ENCODE measurements at regions not wholly inside any gene's neighbourhood (a gene's known extent, or its start where the extent isn't known, plus 50 kb on each side); places are given as distances from the start of the nearest gene placed in this dataset.

DNA sequence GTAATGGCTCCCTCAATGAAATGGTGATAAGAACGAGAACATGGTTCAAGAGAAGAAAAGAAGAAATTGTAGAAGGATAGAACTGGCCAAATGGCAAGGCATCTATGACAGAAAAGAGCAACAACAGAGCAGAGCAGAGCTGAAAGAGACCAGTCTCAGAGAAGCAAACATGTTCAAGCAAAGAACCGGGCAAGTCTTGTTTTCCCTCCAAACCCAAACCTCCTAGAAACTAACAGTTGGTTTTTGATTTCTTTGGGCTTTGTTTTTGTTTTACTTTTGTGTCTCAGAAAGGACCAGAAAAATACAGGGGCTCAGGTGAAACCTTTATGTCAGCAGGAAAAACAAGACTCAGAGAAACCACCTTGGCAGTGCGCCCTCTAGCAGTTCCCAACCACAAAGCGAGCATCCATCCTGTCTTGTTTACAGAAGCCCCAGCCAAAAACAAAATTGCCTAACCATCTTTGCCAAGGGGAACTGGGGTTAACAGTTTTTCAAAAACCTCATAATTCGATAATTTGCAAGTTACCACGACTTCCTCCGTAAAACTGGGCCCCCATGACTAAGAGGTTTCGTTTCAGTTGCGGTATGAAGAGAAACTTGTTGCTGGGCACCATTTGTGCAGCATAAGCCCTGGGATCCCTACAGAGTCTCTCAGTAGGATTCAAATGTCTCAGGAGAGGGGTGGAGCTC is 159.2 kb upstream of the SLC24A5 start:
- no peak overlapping the region for H3K4me3 ChIP-seq
- peaks cover 0 to 7% (median 0%) of the 10 kb centered on the region in 9 donors for H3K4me1 ChIP-seq
- DNase-seq (no peak), ATAC-seq (no peak)
- no peak overlapping the region for H3K27ac ChIP-seq
- TF ChIP-seq, protein P1, sequence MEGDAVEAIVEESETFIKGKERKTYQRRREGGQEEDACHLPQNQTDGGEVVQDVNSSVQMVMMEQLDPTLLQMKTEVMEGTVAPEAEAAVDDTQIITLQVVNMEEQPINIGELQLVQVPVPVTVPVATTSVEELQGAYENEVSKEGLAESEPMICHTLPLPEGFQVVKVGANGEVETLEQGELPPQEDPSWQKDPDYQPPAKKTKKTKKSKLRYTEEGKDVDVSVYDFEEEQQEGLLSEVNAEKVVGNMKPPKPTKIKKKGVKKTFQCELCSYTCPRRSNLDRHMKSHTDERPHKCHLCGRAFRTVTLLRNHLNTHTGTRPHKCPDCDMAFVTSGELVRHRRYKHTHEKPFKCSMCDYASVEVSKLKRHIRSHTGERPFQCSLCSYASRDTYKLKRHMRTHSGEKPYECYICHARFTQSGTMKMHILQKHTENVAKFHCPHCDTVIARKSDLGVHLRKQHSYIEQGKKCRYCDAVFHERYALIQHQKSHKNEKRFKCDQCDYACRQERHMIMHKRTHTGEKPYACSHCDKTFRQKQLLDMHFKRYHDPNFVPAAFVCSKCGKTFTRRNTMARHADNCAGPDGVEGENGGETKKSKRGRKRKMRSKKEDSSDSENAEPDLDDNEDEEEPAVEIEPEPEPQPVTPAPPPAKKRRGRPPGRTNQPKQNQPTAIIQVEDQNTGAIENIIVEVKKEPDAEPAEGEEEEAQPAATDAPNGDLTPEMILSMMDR (IDR thresholded peaks at IDR 0.05), result no peak
- intact Hi-C loops (cut with DNase I), result loop anchor here in 2 of 10 donors (2.0 to 10.0 kb wide), 2 partner anchors 21 to 57 kb away; no protein-coding TSS in a partner anchor
- no peaks in the 10 kb centered on the region for H3K9me3 ChIP-seq
- 88 to 92% methylated on average over 9 of the region's 9 CpGs for WGBS, 2 donors
- H3K27me3 ChIP-seq, result peaks cover 0 to 4% (median 0%) of the 10 kb centered on the region in 7 donors
- H3K36me3 ChIP-seq, result no peaks in the 10 kb centered on the region

DNA sequence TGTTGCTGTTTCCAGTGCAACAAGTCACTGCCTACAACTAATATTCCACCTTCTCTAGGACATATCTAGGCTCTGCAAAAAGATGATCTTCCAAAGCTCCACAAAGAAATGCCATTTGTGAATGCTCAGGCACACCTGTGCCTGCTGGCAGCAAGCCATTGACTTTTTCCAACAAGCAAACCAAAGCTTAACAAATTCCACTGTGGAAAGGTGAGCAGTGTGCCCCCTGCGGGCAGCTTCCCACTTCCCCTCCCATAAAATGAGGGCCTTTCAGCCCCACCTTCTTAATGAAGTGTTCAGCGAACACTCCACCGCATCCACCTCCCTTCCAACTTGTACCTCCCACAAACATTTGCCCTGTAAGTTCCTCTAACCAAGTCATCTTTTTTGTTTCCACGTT is 157.5 kb upstream of the SLC24A5 start:
- no peaks in the 10 kb centered on the region for H3K36me3 ChIP-seq
- ATAC-seq (no peak), DNase-seq (no peak)
- H3K4me1 ChIP-seq, result peaks cover 0 to 7% (median 0%) of the 10 kb centered on the region in 9 donors
- no peaks in the 10 kb centered on the region for H3K9me3 ChIP-seq
- H3K27ac ChIP-seq, result no peak overlapping the region
- peaks cover 0 to 4% (median 0%) of the 10 kb centered on the region in 7 donors for H3K27me3 ChIP-seq
- TF ChIP-seq, protein P1 (IDR thresholded peaks at IDR 0.05), result no peak
- H3K4me3 ChIP-seq, result no peak overlapping the region
- WGBS, 2 donors, result 77 to 87% methylated on average over 4 of the region's 4 CpGs
- intact Hi-C loops (cut with DNase I), result loop anchor here in 1 of 10 donors (10.0 kb wide), 1 partner anchor 58 kb away; no protein-coding TSS in a partner anchor

DNA sequence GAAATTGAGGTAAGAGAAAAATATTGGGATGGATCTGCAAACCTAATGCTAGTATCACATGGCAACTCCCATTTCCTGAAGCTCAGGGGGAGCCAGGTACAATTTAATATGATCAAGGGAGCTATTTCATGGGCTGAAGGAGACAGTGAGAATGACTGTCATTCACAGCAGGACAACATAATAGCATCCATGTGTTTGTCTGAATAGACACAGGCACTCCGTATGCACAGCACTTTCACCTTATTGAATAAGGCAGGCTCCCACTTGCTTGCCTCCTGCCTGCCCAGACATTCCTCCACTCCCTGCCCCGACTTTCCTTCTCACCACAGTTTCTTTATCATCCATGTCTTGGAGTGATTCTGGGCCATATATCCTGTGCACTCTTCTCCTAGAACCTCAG is 156.6 kb upstream of the SLC24A5 start:
- H3K27ac ChIP-seq, result no peak overlapping the region
- DNase-seq (no peak), ATAC-seq (no peak)
- no peaks in the 10 kb centered on the region for H3K36me3 ChIP-seq
- H3K9me3 ChIP-seq, result no peaks in the 10 kb centered on the region
- peaks cover 0 to 4% (median 0%) of the 10 kb centered on the region in 7 donors for H3K27me3 ChIP-seq
- 79 to 87% methylated on average over 2 of the region's 2 CpGs for WGBS, 2 donors
- H3K4me3 ChIP-seq, result no peak overlapping the region
- TF ChIP-seq, protein P1 (IDR thresholded peaks at IDR 0.05), result no peak
- H3K4me1 ChIP-seq, result peaks cover 0 to 7% (median 0%) of the 10 kb centered on the region in 9 donors
- intact Hi-C loops (cut with DNase I), result loop anchor here in 1 of 10 donors (10.0 kb wide), 1 partner anchor 59 kb away; no protein-coding TSS in a partner anchor

- Histone ChIP-seq H3K4me3 (no peak overlapping the region), H3K9me3 (no peaks in the 10 kb centered on the region), H3K4me1 (peaks cover 0 to 7% (median 0%) of the 10 kb centered on the region in 9 donors), H3K27ac (no peak overlapping the region), H3K27me3 (peaks cover 0 to 4% (median 0%) of the 10 kb centered on the region in 7 donors), H3K36me3 (no peaks in the 10 kb centered on the region)
- TF ChIP-seq, protein P1 (IDR thresholded peaks at IDR 0.05), result no peak
- DNase-seq, result no peak
- intact Hi-C loops (cut with DNase I), result loop anchor here in 1 of 10 donors (10.0 kb wide), 1 partner anchor 60 kb away; no protein-coding TSS in a partner anchor
- no peak for ATAC-seq
- 85% methylated on average over 4 of the region's 4 CpGs for WGBS, 2 donors
Observed at GRCh38 chr15:47965297-47965696, 155.5 kb upstream of the SLC24A5 start.

Measured in heart right ventricle (tissue), 16 donors.